ENCODE measurements at regions not wholly inside any gene's neighbourhood (a gene's known extent, or its start where the extent isn't known, plus 50 kb on each side); places are given as distances from the start of the nearest gene placed in this dataset.

GRCh38 chr15:95622843-95623242, 707.7 kb upstream of the NR2F2 start:
- H3K4me1 ChIP-seq = no peaks in the 10 kb centered on the region
- TF ChIP-seq EP300 (IDR thresholded peaks at IDR 0.05) (no peak), POLR2A (IDR thresholded peaks at IDR 0.05) (no peak), POLR2AphosphoS5 (IDR thresholded peaks at IDR 0.05) (no peak), CTCF (IDR thresholded peaks at IDR 0.05) (no peak)
- intact Hi-C loops (cut with DNase I) = no loop called here
- H3K27ac ChIP-seq = no peak overlapping the region
- H3K27me3 ChIP-seq = no peaks in the 10 kb centered on the region
- no peak for DNase-seq
- peaks cover 0 to 2% (median 0%) of the 10 kb centered on the region in 4 donors for H3K9me3 ChIP-seq
- H3K4me3 ChIP-seq = no peak overlapping the region
- no peaks in the 10 kb centered on the region for H3K36me3 ChIP-seq

- H3K27ac ChIP-seq = no peak overlapping the region
- no peaks in the 10 kb centered on the region for H3K4me1 ChIP-seq
- TF ChIP-seq POLR2A (IDR thresholded peaks at IDR 0.05) = no peak
- TF ChIP-seq EP300 (IDR thresholded peaks at IDR 0.05) = no peak
- no peak for TF ChIP-seq CTCF (IDR thresholded peaks at IDR 0.05)
- no peak for TF ChIP-seq POLR2AphosphoS5 (IDR thresholded peaks at IDR 0.05)
- no peak overlapping the region for H3K4me3 ChIP-seq
- intact Hi-C loops (cut with DNase I) = no loop called here
- H3K27me3 ChIP-seq = no peaks in the 10 kb centered on the region
- H3K9me3 ChIP-seq = peaks cover 0 to 2% (median 0%) of the 10 kb centered on the region in 4 donors
- no peaks in the 10 kb centered on the region for H3K36me3 ChIP-seq
- no peak for DNase-seq
- WGBS, 2 donors = 38 to 54% methylated on average over 1 of the region's 1 CpG
Observed at GRCh38 chr15:95624100-95624499, 706.4 kb upstream of the NR2F2 start.

- WGBS, 2 donors = 81 to 86% methylated on average over 6 of the region's 6 CpGs
- no peak overlapping the region for H3K27ac ChIP-seq
- no peaks in the 10 kb centered on the region for H3K36me3 ChIP-seq
- TF ChIP-seq POLR2AphosphoS5 (IDR thresholded peaks at IDR 0.05) (no peak), EP300 (IDR thresholded peaks at IDR 0.05) (no peak), CTCF (IDR thresholded peaks at IDR 0.05) (no peak), POLR2A (IDR thresholded peaks at IDR 0.05) (no peak)
- no peak for DNase-seq
- intact Hi-C loops (cut with DNase I) = no loop called here
- peaks cover 0 to 2% (median 0%) of the 10 kb centered on the region in 4 donors for H3K9me3 ChIP-seq
- H3K4me1 ChIP-seq = no peaks in the 10 kb centered on the region
- no peaks in the 10 kb centered on the region for H3K27me3 ChIP-seq
- no peak overlapping the region for H3K4me3 ChIP-seq
Observed at GRCh38 chr15:95624616-95625361, 705.7 kb upstream of the NR2F2 start.

- H3K4me1 ChIP-seq = no peaks in the 10 kb centered on the region
- WGBS, 2 donors = 48 to 68% methylated on average over 15 of the region's 15 CpGs
- intact Hi-C loops (cut with DNase I) = no loop called here
Observed at GRCh38 chr15:95626501-95627361, 703.8 kb upstream of the NR2F2 start.

More at GRCh38 chr15:95626501-95627361, 703.8 kb upstream of the NR2F2 start:
- DNase-seq = no peak
- H3K36me3 ChIP-seq = no peaks in the 10 kb centered on the region
- H3K4me3 ChIP-seq = no peak overlapping the region
- H3K27ac ChIP-seq = no peak overlapping the region
- no peaks in the 10 kb centered on the region for H3K27me3 ChIP-seq
- H3K9me3 ChIP-seq = peaks cover 0 to 2% (median 0%) of the 10 kb centered on the region in 4 donors
- TF ChIP-seq EP300 (IDR thresholded peaks at IDR 0.05) (no peak), POLR2A (IDR thresholded peaks at IDR 0.05) (no peak), CTCF (IDR thresholded peaks at IDR 0.05) (no peak), POLR2AphosphoS5 (IDR thresholded peaks at IDR 0.05) (no peak)
